Neural cell (in vitro differentiated cells): ENCODE measurements at regions not wholly inside any gene's neighbourhood (a gene's known extent, or its start where the extent isn't known, plus 50 kb on each side); places are given as distances from the start of the nearest gene placed in this dataset.

Experiments
- H2AFZ ChIP-seq: fragments of 200-600, 300-800 bp; sonication (generic), shearing (Covaris generic); 2 replicates; pipeline ENCODE4 v1.6.0; 2014; ENCODE audit warnings: low read depth, mild to moderate bottlenecking, antibody characterized with exemption, low read length, moderate library complexity
- H3F3A ChIP-seq: fragments of 200-600 bp; shearing (Covaris generic); 2 replicates; pipeline ENCODE4 v1.6.1; 2016; ENCODE audit warnings: mild to moderate bottlenecking, moderate library complexity, mixed read lengths, antibody characterized with exemption, low read length; ENCODE audit not compliant: insufficient read depth, poor library complexity, severe bottlenecking
- H3K27ac ChIP-seq: fragments of 200-600, 300-800 bp; sonication (generic), shearing (Covaris generic); 2 replicates; pipeline ENCODE4 v1.5.1; 2014; ENCODE audit warnings: mild to moderate bottlenecking, low read length, moderate library complexity
- H3K27me3 ChIP-seq: fragments of 300-800, 200-600 bp; sonication (generic), shearing (Covaris generic); 2 replicates; pipeline ENCODE4 v1.6.0; 2014; ENCODE audit warnings: mild to moderate bottlenecking, low read depth, low read length, moderate library complexity; ENCODE audit not compliant: insufficient read depth
- H3K36me3 ChIP-seq: fragments of 300-800, 200-600 bp; sonication (generic), shearing (Covaris generic); 2 replicates; pipeline ENCODE4 v1.5.1; 2014; ENCODE audit warnings: mild to moderate bottlenecking, antibody characterized with exemption, low read length, moderate library complexity; ENCODE audit not compliant: insufficient read depth
- H3K4me2 ChIP-seq: fragments of 300-800, 200-600 bp; sonication (generic), shearing (Covaris generic); 2 replicates; pipeline ENCODE4 v1.6.0; 2014; ENCODE audit warnings: mild to moderate bottlenecking, low read length
- H3K4me3 ChIP-seq: fragments of 300-800, 200-600 bp; sonication (generic), shearing (Covaris generic); 2 replicates; pipeline ENCODE4 v1.5.1; 2014; ENCODE audit warnings: mild to moderate bottlenecking, low read length, moderate library complexity
- H3K79me2 ChIP-seq: fragments of 200-600 bp; shearing (Covaris generic); replicated peaks from 2 replicates; pipeline ENCODE4 v1.6.0; 2014; ENCODE audit warnings: mild to moderate bottlenecking, low read length, moderate library complexity; ENCODE audit not compliant: insufficient read depth
- H3K9ac ChIP-seq: fragments of 300-800, 200-600 bp; sonication (generic), shearing (Covaris generic); 2 replicates; pipeline ENCODE4 v1.6.1; 2016; ENCODE audit warnings: mild to moderate bottlenecking, low read length, mixed read lengths
- H3K9me2 ChIP-seq: fragments of 200-600 bp; shearing (Covaris generic); 2 replicates; pipeline ENCODE4 v1.6.1; 2016; ENCODE audit warnings: mild to moderate bottlenecking, low read length, mixed read lengths; ENCODE audit not compliant: insufficient read depth
- H3K9me3 ChIP-seq: fragments of 200-600, 300-800 bp; sonication (generic), shearing (Covaris generic); 2 replicates; pipeline ENCODE4 v1.6.1; 2016; ENCODE audit warnings: mild to moderate bottlenecking, mixed run types, low read length, moderate library complexity, mixed read lengths
- H4K20me1 ChIP-seq: fragments of 200-600 bp; shearing (Covaris generic); 2 replicates; pipeline ENCODE4 v1.6.1; 2016; ENCODE audit warnings: mild to moderate bottlenecking, mixed run types; ENCODE audit not compliant: insufficient read depth
- CTCF ChIP-seq: fragments of 450-650 bp; IDR thresholded peaks from 2 replicates; pipeline ENCODE4 v1.5.1; 2014; ENCODE audit warnings: antibody characterized with exemption, mild to moderate bottlenecking, moderate library complexity; ENCODE audit not compliant: poor library complexity, severe bottlenecking
- EP300 ChIP-seq: fragments of 450-650 bp; conservative IDR thresholded peaks from 2 replicates; pipeline ENCODE4 v1.6.1; 2014; ENCODE audit warnings: antibody characterized with exemption, mild to moderate bottlenecking, moderate library complexity; ENCODE audit not compliant: poor library complexity, severe bottlenecking
- EZH2 ChIP-seq: fragments of 200-600, 300-800 bp; shearing (Covaris generic), sonication (generic); IDR thresholded peaks from 2 replicates; pipeline ENCODE4 v1.6.1; 2014; ENCODE audit warnings: antibody characterized with exemption, low read length, borderline replicate concordance, mild to moderate bottlenecking; ENCODE audit not compliant: insufficient read depth, poor library complexity, severe bottlenecking
- MXI1 ChIP-seq: fragments of 450-650 bp; conservative IDR thresholded peaks from 2 replicates; pipeline ENCODE4 v1.6.1; 2014; ENCODE audit warnings: antibody characterized with exemption, mild to moderate bottlenecking; ENCODE audit not compliant: poor library complexity, severe bottlenecking
- POLR2AphosphoS5 ChIP-seq: IDR thresholded peaks from 2 replicates; pipeline ENCODE4 v1.6.1; 2012
- RAD21 ChIP-seq: fragments of 450-650 bp; conservative IDR thresholded peaks from 2 replicates; pipeline ENCODE4 v1.6.1; 2014; ENCODE audit warnings: antibody characterized with exemption, mild to moderate bottlenecking, moderate library complexity
- REST ChIP-seq: IDR thresholded peaks from 2 replicates; pipeline ENCODE4 v1.6.1; 2012; ENCODE audit warnings: borderline replicate concordance
- SMC3 ChIP-seq: fragments of 450-650 bp; conservative IDR thresholded peaks from 2 replicates; pipeline ENCODE4 v1.6.1; 2014; ENCODE audit warnings: antibody characterized with exemption, mild to moderate bottlenecking, moderate library complexity; ENCODE audit not compliant: poor library complexity
- TAF1 ChIP-seq: IDR thresholded peaks from 2 replicates; pipeline ENCODE4 v1.6.1; 2012; ENCODE audit warnings: low read depth

GRCh38 chr7:112898432-112899290, 108.5 kb upstream of the TMEM168 start:
- H3K9me3 ChIP-seq = peaks cover 4% of the 10 kb centered on the region
- H3K4me3 ChIP-seq = no peak overlapping the region
- peak; percentile 47 for TF ChIP-seq CTCF
- peak; percentile 41 for TF ChIP-seq SMC3
- TF ChIP-seq EZH2 = no peak
- TF ChIP-seq MXI1 = no peak
- no peak for TF ChIP-seq TAF1
- TF ChIP-seq EP300 = no peak
- no peak for TF ChIP-seq POLR2AphosphoS5
- TF ChIP-seq RAD21 = peak; percentile 55
- TF ChIP-seq REST = no peak
- H3K27me3 ChIP-seq = no peaks in the 10 kb centered on the region
- no peak overlapping the region for H2AFZ ChIP-seq
- H3K9ac ChIP-seq = no peak overlapping the region
- peaks cover 12% of the 10 kb centered on the region for H3K79me2 ChIP-seq
- H3F3A ChIP-seq = no peaks in the 10 kb centered on the region
- no peaks in the 10 kb centered on the region for H4K20me1 ChIP-seq
- H3K36me3 ChIP-seq = peaks cover 4% of the 10 kb centered on the region
- H3K4me2 ChIP-seq = no peak overlapping the region
- H3K27ac ChIP-seq = no peak overlapping the region
- H3K9me2 ChIP-seq = no peaks in the 10 kb centered on the region

- H3K79me2 ChIP-seq = peaks cover 10% of the 10 kb centered on the region
- H3K9me3 ChIP-seq = peaks cover 4% of the 10 kb centered on the region
- H4K20me1 ChIP-seq = no peaks in the 10 kb centered on the region
- no peaks in the 10 kb centered on the region for H3K27me3 ChIP-seq
- H3K9ac ChIP-seq = no peak overlapping the region
- TF ChIP-seq CTCF = no peak
- H3K36me3 ChIP-seq = peaks cover 4% of the 10 kb centered on the region
- no peak overlapping the region for H3K4me3 ChIP-seq
- H3K9me2 ChIP-seq = no peaks in the 10 kb centered on the region
- no peak overlapping the region for H2AFZ ChIP-seq
- no peak overlapping the region for H3K4me2 ChIP-seq
- H3F3A ChIP-seq = no peaks in the 10 kb centered on the region
- no peak overlapping the region for H3K27ac ChIP-seq
Observed at GRCh38 chr7:112897839-112898431, 107.7 kb upstream of the TMEM168 start.
